SIG-M5 treated with dmso at 0.1 percent for 504 hours (cell line): ENCODE measurements at regions not wholly inside any gene's neighbourhood (a gene's known extent, or its start where the extent isn't known, plus 50 kb on each side); places are given as distances from the start of the nearest gene placed in this dataset.
"Not testable (repeated sequence)": the region's sequence is repeated elsewhere in the genome, so short reads cannot be mapped to it uniquely, and the experiment has no call there.

Experiments
- DNase-seq: peaks from one replicate; lab custom pipeline; 2025; ENCODE audit not compliant: unreplicated experiment; lab: John Stamatoyannopoulos, UW

DNA sequence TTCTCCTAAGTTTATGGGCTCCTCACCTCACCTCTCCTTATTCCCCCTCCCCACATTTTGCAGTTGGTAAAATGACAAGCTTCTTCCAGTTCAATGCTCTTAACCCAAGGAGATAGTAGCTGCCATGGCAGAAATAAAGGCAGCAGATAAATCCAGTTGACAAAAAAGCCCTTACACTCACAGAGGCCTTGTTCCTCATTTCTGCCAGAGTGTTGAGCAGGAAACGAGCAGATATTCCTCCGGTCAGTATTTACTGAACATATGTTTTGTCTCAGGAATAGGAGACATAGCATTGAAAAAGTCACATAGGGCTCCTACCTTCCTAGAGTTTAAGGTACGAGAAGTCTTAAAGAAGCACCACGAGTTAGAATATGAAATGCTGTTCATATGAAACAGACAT, 493.7 kb upstream of the TNP1 start:
- no peak for DNase-seq

DNA sequence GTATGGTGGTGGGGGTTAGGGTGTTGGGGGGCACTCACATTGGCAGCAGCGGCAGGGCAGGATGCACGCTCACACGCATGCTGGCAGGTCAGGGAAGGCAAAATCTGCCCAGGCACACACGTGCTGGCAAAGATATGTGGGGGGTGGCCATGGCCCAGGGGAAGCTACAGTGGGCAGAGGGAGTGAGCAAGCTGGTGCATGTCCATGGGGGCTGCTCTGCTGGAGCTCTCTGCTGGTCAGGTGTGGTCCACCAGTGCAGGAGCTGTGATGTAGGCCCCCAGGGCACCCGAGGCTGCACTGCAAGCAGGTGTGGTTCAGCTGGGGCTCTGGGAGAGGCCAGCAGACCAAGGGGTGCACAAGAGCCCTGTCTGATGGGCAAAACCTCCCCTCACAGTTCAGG, 491.5 kb upstream of the TNP1 start:
- no peak for DNase-seq

- DNase-seq = no peak
These were observed 489.4 kb upstream of the TNP1 start for GRCh38 chr2:217349251-217349650.

GRCh38 chr2:217347630-217348029, 487.8 kb upstream of the TNP1 start:
- not testable (repeated sequence) for DNase-seq

DNA sequence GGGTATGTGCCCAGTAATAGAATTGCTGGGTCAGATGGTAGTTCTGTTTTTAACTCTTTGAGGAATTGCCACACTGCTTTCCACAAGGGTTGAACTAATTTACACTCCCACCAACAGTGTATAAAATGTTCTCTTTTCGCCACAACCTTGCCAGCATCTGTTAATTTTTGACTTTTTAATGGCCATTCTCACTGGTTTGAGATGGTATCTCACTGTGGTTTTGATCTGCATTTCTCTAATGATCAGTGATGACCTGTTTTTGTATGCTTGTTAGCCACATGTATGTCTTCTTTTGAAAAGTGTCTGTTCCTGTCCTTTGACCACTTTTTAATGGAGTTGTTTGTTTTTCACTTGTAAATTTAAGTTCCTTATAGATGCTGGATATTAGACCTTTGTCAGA, 486.2 kb upstream of the TNP1 start:
- not testable (repeated sequence) for DNase-seq

DNA sequence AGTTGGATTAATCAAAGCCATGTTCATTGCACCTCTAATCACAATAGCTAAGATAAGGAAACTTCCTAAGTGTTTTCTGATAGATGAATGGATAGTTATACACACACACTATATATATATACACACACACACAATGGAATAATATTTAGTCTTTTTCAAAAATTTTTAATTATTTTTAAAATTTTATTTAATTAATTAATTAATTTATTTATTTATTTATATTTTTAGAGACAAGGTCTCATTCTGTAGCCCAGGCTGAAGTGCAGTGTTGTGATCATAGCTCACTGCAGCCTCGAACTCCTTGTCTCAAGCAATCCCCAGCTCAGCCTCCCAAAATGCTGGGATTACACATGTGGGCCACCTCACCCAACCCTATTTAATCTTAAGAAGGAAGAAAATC, 481.0 kb upstream of the TNP1 start:
- no peak for DNase-seq

GRCh38 chr2:217340176-217340575, 480.3 kb upstream of the TNP1 start:
- no peak for DNase-seq

DNA sequence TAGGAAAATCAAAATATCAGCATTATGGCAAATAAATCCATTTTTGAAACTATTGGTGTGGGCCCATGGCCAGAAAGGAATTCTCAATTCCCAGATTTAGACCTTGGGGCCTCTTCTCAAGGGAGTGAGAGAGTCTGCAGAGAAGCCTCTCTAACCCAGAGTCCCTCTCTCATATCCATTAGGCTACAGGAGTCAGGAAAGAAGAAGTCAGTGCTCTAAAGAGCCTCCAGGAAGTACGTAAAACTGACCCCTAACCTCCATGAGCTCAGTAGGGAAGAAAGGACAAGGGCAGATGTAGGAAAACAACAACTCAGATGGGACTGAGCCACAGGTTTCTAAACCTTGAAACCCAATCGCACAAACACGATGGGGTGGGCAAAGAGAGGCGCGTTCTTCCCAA, 479.9 kb upstream of the TNP1 start:
- no peak for DNase-seq

DNA sequence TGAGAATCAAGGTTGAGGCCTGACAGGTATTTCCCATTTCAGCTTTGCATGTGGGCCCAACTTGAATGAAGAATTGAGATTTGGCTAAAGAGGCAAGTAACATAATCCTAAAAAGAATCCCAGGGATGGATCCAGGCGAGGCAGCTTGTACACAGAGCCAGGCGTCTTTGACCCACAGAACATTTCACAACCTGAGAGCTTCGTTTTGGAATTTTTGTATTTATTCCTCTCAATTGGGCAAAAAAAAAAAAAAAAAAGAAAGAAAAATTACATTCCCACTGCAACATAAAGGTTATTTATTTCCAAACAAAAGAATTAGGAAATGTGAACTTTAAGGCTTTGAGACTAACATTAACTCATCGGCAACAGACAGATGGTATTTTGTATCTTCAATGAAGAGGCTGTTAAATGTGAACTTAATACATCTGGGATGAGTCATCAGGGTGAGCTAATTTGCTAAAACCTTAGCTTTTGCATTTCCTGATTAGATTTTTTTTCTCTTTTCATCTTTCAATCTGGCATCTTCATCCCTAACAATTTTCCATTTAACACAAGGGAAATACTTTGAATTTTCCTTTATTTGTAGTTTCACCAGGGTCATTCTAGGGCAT, 478.5 kb upstream of the TNP1 start:
- DNase-seq = no peak

DNA sequence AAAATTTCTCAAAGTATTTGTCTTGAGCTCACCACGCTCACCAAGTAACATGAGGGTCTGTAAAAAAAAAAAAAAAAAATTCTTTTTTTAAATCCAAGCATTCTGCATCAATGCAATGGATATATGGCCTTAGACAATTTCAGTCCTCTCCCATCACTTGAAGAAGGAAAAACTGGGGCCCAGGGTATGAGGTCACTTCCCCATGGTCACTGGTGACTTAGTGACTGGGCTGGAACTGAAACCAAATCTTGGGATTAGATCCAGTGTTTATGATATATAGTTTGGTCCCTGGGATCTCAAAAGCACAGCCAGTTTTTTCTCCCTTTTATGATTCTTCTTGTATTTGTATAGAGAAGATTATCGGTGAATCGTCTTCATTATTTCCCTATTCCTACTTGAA, 477.9 kb upstream of the TNP1 start:
- DNase-seq = no peak

- no peak for DNase-seq
These were observed 476.8 kb upstream of the TNP1 start for GRCh38 chr2:217336694-217337093.

DNA sequence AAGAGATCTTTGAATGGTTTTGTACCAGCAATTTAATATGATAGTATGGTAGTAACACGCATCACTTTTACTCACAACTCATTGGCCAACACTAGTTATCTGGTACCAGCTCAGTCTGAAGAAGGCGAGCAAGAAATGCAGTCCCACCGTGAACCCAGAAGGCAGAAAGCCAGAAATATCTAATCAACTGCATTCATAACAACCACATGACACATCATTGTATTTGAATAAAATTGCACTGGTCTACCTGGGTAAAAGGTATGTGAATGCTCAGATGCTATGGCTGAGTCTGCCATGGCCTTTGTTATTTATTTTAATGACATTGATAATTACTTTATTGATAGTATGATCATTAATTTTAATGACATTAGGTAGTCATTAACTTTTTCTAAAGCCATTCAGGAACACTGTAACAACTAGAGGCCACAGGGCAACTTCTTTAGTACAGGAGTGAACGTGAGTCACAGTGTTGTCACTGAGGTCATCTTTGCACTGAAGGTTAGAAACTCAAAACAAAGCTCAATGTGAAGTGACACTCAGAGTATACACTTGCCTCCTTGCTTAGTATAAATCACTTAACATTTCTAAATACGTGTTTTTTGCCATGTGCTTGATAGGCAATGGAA, 475.6 kb upstream of the TNP1 start:
- no peak for DNase-seq

GRCh38 chr2:217334561-217334960, 474.7 kb upstream of the TNP1 start:
- no peak for DNase-seq

DNA sequence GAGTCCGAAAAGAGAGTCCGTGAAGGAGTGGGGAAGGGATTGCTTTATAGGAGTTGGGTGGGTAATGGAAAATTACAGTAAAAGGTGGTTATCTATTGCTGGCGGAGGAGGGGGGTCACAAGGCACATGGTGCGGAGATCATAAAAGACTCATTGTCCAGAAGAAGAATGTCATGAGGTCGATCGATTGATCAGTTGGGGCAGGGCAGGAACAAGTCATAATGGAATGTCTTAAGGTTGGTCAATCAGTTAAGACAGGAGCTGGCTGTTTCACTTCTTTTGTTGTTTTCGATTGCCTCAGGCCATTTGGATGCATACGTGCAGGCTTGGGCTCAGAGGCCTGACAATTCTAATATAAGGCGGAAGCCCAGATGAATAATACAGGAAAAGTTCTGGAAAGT, 473.0 kb upstream of the TNP1 start:
- DNase-seq = no peak

GRCh38 chr2:217332417-217332791, 472.5 kb upstream of the TNP1 start:
- no peak for DNase-seq

GRCh38 chr2:217331523-217332416, 471.9 kb upstream of the TNP1 start:
- peak; percentile 70 for DNase-seq

- DNase-seq = no peak
These were observed 470.8 kb upstream of the TNP1 start for GRCh38 chr2:217330647-217331046.

GRCh38 chr2:217329023-217329431, 469.2 kb upstream of the TNP1 start:
- DNase-seq = no peak

- no peak for DNase-seq
These were observed 468.7 kb upstream of the TNP1 start for GRCh38 chr2:217328622-217328978.

DNA sequence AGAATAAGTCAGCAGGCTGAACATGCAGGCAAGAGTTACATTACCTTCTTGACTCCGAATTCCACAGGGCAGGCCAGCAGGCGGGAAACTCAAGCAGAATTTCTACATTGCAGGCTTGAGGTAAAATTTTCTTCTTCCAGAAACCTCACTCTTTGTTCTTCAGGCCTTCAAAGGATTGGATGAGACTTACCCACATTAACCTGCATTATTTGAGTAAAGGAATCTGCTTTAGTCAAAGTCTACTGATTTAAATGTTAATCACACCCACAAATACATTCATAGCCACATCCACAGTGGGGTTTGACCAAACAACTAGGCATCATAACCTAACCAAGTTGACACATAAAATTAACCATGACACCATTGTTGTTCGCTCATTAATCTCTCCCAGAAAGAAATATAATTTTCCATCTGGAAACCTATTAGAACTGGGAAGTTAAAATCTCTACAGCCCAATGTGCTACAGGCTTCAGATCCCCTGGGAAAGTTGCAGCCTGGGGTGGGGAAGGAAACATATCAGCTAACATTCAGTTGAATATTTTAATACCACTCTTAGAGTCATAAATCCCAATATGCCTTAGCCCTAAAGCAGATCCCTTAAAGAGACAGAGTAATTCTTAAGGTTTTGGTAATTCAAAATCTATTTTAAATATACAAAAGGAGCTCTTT, 468.2 kb upstream of the TNP1 start:
- no peak for DNase-seq

DNA sequence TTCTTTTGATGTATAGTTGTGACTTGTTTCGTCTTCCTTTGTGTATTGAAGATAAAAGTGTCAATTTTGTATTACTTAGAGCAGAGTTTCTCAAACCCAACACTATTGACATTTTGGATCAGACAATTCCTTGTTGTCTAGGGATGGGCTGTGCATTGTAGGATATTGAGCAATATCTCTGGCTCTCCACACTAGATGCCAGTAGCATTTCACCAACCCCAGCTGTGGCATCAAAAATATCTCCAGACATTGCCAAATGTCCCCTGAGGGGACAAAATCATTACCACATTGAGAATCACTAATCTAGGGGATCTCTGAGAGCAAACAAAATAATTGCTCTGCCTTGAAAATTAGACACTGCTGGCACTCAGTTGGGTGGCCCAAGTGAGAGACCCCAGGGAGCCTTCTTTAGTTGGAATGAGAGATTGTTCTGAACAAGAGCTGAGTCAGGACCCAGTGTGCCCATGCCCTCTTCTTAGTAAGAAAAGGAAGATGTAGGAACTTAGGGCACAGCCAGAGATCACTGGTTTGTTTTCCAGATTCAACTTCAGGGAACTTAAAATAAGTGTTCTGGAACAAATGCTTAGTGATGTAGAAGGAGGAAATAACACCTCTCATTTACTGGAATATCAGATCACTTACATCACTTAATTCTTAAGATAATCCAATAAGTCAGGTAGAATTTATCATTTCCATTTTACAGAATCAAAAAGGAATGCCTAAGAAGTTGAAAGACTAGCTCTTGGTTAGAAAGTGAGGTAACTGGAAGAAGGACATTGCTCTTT, 466.6 kb upstream of the TNP1 start:
- peak; percentile 37 for DNase-seq
